IMR-90 (cell line): ENCODE measurements at regions not wholly inside any gene's neighbourhood (a gene's known extent, or its start where the extent isn't known, plus 50 kb on each side); places are given as distances from the start of the nearest gene placed in this dataset.

ENCODE experiments used
- ATAC-seq: fragments of 200-7000 bp; cut with Tn5 transposase; 2 replicates; pipeline ENCODE4 v1.9.1; 2020; ENCODE audit warnings: low read depth, mild to moderate bottlenecking, moderate library complexity
- BruUV-seq: library from RNA; stranded (reverse); fragments of 400-500 nt; replicated peaks from 2 replicates; lab custom pipeline; 2021; lab: Mats Ljungman, UMichigan
- CTCF ChIA-PET: fragments of 300-600 bp; formaldehyde crosslinking; extraction: SDS; loops from one replicate; lab custom pipeline; 2021; ENCODE audit warnings: antibody characterized with exemption; lab: Yijun Ruan, JAX
- POLR2A ChIA-PET: fragments of 300-600 bp; sonication (Branson Sonifier 250); formaldehyde crosslinking; loops from one replicate; lab custom pipeline; 2022; ENCODE audit warnings: antibody characterized with exemption; ENCODE audit not compliant: unreplicated experiment; lab: Charles Lee
- DNase-seq: peaks from one replicate; pipeline ENCODE4 v3.0.0; 2013
- H2AFZ ChIP-seq: replicated peaks from 2 replicates; pipeline ENCODE3; 2013; ENCODE audit warnings: low read length, mild to moderate bottlenecking; ENCODE audit not compliant: poor library complexity
- H2AK5ac ChIP-seq: 2 replicates; pipeline ENCODE4 v1.6.1; 2013; ENCODE audit warnings: low read depth, low read length, inconsistent platforms
- H2AK9ac ChIP-seq: replicated peaks from 2 replicates; pipeline ENCODE3; 2013; ENCODE audit warnings: mild to moderate bottlenecking, low read depth, low read length, moderate library complexity; ENCODE audit not compliant: poor library complexity
- H2BK120ac ChIP-seq: 2 replicates; pipeline ENCODE4 v1.6.1; 2013; ENCODE audit warnings: low read depth, low read length, inconsistent platforms
- H2BK15ac ChIP-seq: 3 replicates; pipeline ENCODE4 v1.6.1; 2013; ENCODE audit warnings: low read depth, low read length, inconsistent platforms
- H2BK20ac ChIP-seq: 2 replicates; pipeline ENCODE4 v1.6.1; 2013; ENCODE audit warnings: low read depth, mild to moderate bottlenecking, inconsistent platforms, low read length, moderate library complexity
- H2BK5ac ChIP-seq: 2 replicates; pipeline ENCODE4 v1.6.1; 2013; ENCODE audit warnings: mild to moderate bottlenecking, low read depth, low read length, inconsistent platforms; ENCODE audit not compliant: poor library complexity, severe bottlenecking
- H3K14ac ChIP-seq: replicated peaks from 2 replicates; pipeline ENCODE4 v1.6.1; 2013; ENCODE audit warnings: low read depth, low read length, inconsistent platforms
- H3K18ac ChIP-seq: 2 replicates; pipeline ENCODE4 v1.6.1; 2013; ENCODE audit warnings: low read depth, low read length, control low read depth
- H3K23ac ChIP-seq: 2 replicates; pipeline ENCODE4 v1.6.1; 2013; ENCODE audit warnings: low read depth, low read length, inconsistent platforms
- H3K27ac ChIP-seq: 2 replicates; pipeline ENCODE4 v1.5.1; 2013; ENCODE audit warnings: mild to moderate bottlenecking, control low read depth, low read length; ENCODE audit not compliant: insufficient read depth
- H3K27me3 ChIP-seq: 2 replicates; pipeline ENCODE4 v1.6.1; 2013; ENCODE audit warnings: low read length; ENCODE audit not compliant: control insufficient read depth, insufficient read depth
- H3K36me3 ChIP-seq: 2 replicates; pipeline ENCODE4 v1.6.1; 2013; ENCODE audit warnings: low read length, mixed read lengths; ENCODE audit not compliant: control insufficient read depth, insufficient read depth
- H3K4ac ChIP-seq: 2 replicates; pipeline ENCODE4 v1.6.1; 2013; ENCODE audit warnings: low read depth, low read length, inconsistent platforms
- H3K4me1 ChIP-seq: 2 replicates; pipeline ENCODE4 v1.6.1; 2013; ENCODE audit warnings: low read length, mixed read lengths; ENCODE audit not compliant: control insufficient read depth, insufficient read depth
- H3K4me2 ChIP-seq: 2 replicates; pipeline ENCODE4 v1.6.1; 2013; ENCODE audit warnings: low read depth, mild to moderate bottlenecking, control low read depth, low read length, moderate library complexity
- H3K4me3 ChIP-seq: 2 replicates; pipeline ENCODE4 v1.5.1; 2013; ENCODE audit warnings: low read depth, mild to moderate bottlenecking, control low read depth, low read length, moderate library complexity; ENCODE audit not compliant: insufficient read depth
- H3K56ac ChIP-seq: 2 replicates; pipeline ENCODE4 v1.6.1; 2013; ENCODE audit warnings: low read length, inconsistent platforms; ENCODE audit not compliant: insufficient read depth; ENCODE audit errors: extremely low read depth
- H3K79me1 ChIP-seq, 2 experiments: 2 replicates each; pipeline ENCODE4 v1.6.1; 2013; ENCODE audit warnings: low read length in 2 of 2, inconsistent platforms in 1 of 2, low read depth in 1 of 2
- H3K9ac ChIP-seq: 2 replicates; pipeline ENCODE4 v1.6.1; 2013; ENCODE audit warnings: low read depth, low read length, control low read depth
- H3K9me1 ChIP-seq: 2 replicates; pipeline ENCODE4 v1.6.1; 2013; ENCODE audit warnings: low read length, inconsistent platforms; ENCODE audit not compliant: insufficient read depth
- H3K9me3 ChIP-seq: 2 replicates; pipeline ENCODE4 v1.6.1; 2013; ENCODE audit warnings: low read length; ENCODE audit not compliant: control insufficient read depth, insufficient read depth
- H4K20me1 ChIP-seq: 2 replicates; pipeline ENCODE4 v1.6.1; 2013; ENCODE audit warnings: low read length, inconsistent platforms; ENCODE audit not compliant: insufficient read depth
- H4K5ac ChIP-seq: 2 replicates; pipeline ENCODE4 v1.6.1; 2013; ENCODE audit warnings: mild to moderate bottlenecking, low read depth, low read length, control low read depth
- H4K8ac ChIP-seq, 2 experiments: 2 replicates each; pipeline ENCODE4 v1.6.1; 2013; ENCODE audit warnings: low read depth in 2 of 2, low read length in 2 of 2, control low read depth in 1 of 2, inconsistent platforms in 1 of 2
- H4K91ac ChIP-seq: 2 replicates; pipeline ENCODE4 v1.6.1; 2013; ENCODE audit warnings: low read depth, low read length, inconsistent platforms; ENCODE audit not compliant: insufficient read depth
- BHLHE40 ChIP-seq: fragments of 150-350 bp; IDR thresholded peaks from 2 replicates; pipeline ENCODE4 v1.6.1; 2016; ENCODE audit warnings: mild to moderate bottlenecking, low read depth, low read length
- CEBPB ChIP-seq: IDR thresholded peaks from 2 replicates; pipeline ENCODE4 v1.6.1; 2012; ENCODE audit warnings: low read depth, low read length, improper control_type of control experiment
- CTCF ChIP-seq: conservative IDR thresholded peaks from 2 replicates; pipeline ENCODE4 v1.5.1; 2012; ENCODE audit warnings: mild to moderate bottlenecking, low read depth, low read length, improper control_type of control experiment
- FOS ChIP-seq: fragments of 150-350 bp; IDR thresholded peaks from 2 replicates; pipeline ENCODE4 v1.6.1; 2016; ENCODE audit warnings: low read depth, low read length
- MAZ ChIP-seq: IDR thresholded peaks from 2 replicates; pipeline ENCODE4 v1.6.1; 2012; ENCODE audit warnings: low read depth, mild to moderate bottlenecking, low read length, improper control_type of control experiment, moderate library complexity, borderline replicate concordance
- MXI1 ChIP-seq: IDR thresholded peaks from 2 replicates; pipeline ENCODE4 v1.6.1; 2012; ENCODE audit warnings: low read depth, mild to moderate bottlenecking, low read length, moderate library complexity, borderline replicate concordance
- NFE2L2 ChIP-seq: fragments of 150-350 bp; IDR thresholded peaks from 2 replicates; pipeline ENCODE4 v1.6.1; 2016; ENCODE audit warnings: low read depth, mild to moderate bottlenecking, low read length
- POLR2A ChIP-seq: IDR thresholded peaks from 2 replicates; pipeline ENCODE4 v1.6.1; 2012; ENCODE audit warnings: mild to moderate bottlenecking, low read depth, low read length
- RFX5 ChIP-seq: IDR thresholded peaks from 2 replicates; pipeline ENCODE4 v1.8.0; 2012; ENCODE audit warnings: low read depth, mild to moderate bottlenecking, low read length, moderate library complexity
- SMC3 ChIP-seq: fragments of 150-350 bp; IDR thresholded peaks from 2 replicates; pipeline ENCODE4 v1.6.1; 2016; ENCODE audit warnings: low read depth, mild to moderate bottlenecking, antibody characterized with exemption, low read length, moderate library complexity
- WGBS, 2 experiments: methylation state at CpG; one replicate each; pipeline versions ENCODE4 v1.1.5 to v1.1.7; 2013; ENCODE audit warnings: missing lambda C conversion rate in 2 of 2; ENCODE audit not compliant: insufficient read length in 1 of 2; ENCODE audit errors: extremely low coverage in 2 of 2; 5-methylcytosine and 5-hydroxymethylcytosine counted together
- dilution Hi-C: fragments of 300-500 bp; cut with HindIII; formaldehyde crosslinking; loops from one replicate; pipeline ENCODE4 v1.14.3; 2018; ENCODE audit warnings: low sequenced_read_pairs; ENCODE audit not compliant: unreplicated experiment
- in situ Hi-C: fragments of 300-500 bp; cut with MboI; formaldehyde crosslinking; loops from 3 replicates; pipeline ENCODE4 v1.14.3; 2019; ENCODE audit warnings: low sequenced_read_pairs, inconsistent platforms, mixed read lengths
- intact Hi-C: fragments of 100-400 bp; cut with micrococcal nuclease; formaldehyde crosslinking; loops from 2 replicates; pipeline ENCODE4 v1.10.0; 2022

GRCh38 chrX:40962793-40963407 lies 122.3 kb upstream of the USP9X start:
- CTCF ChIA-PET: no interaction called here
- H2AK5ac ChIP-seq: no peak overlapping the region
- H3K4me1 ChIP-seq: no peaks in the 10 kb centered on the region; the same call in 1 of the 2 replicates
- H3K56ac ChIP-seq: no peak overlapping the region
- no peak overlapping the region for H3K4me3 ChIP-seq
- H2AFZ ChIP-seq: no peak overlapping the region
- no peak overlapping the region for H4K91ac ChIP-seq
- no peak overlapping the region for H3K23ac ChIP-seq
- in situ Hi-C loops (no loop called here), intact Hi-C loops (no loop called here), dilution Hi-C loops (no loop called here)
- no peak overlapping the region for H4K8ac ChIP-seq
- H3K4me2 ChIP-seq: no peak overlapping the region
- no peaks in the 10 kb centered on the region for H3K9me1 ChIP-seq
- H3K27me3 ChIP-seq: peaks cover 1% of the 10 kb centered on the region; the same call in 1 of the 2 replicates
- H3K9me3 ChIP-seq: peaks cover 1% of the 10 kb centered on the region; the same call in 1 of the 2 replicates
- WGBS, 2 experiments: no CpG with 5 or more reads among the region's 12 CpGs
- no peak overlapping the region for H3K14ac ChIP-seq
- H2BK20ac ChIP-seq: no peak overlapping the region
- H4K5ac ChIP-seq: no peak overlapping the region
- H2BK5ac ChIP-seq: no peak overlapping the region
- H3K18ac ChIP-seq: no peak overlapping the region
- ATAC-seq: no peak
- no peak overlapping the region for H2AK9ac ChIP-seq
- no peak overlapping the region for H3K27ac ChIP-seq
- no peaks in the 10 kb centered on the region for H4K20me1 ChIP-seq
- POLR2A ChIA-PET: no interaction called here
- H3K36me3 ChIP-seq: no peaks in the 10 kb centered on the region
- TF ChIP-seq MAZ (no peak), POLR2A (no peak), SMC3 (no peak), CTCF (no peak), FOS (no peak), MXI1 (no peak), RFX5 (no peak), CEBPB (no peak), NFE2L2 (no peak), BHLHE40 (no peak)
- no peaks in the 10 kb centered on the region for H3K79me1 ChIP-seq
- no peak overlapping the region for H3K9ac ChIP-seq
- BruUV-seq: no TSS peak
- DNase-seq: no peak
- no peak overlapping the region for H3K4ac ChIP-seq
- H2BK15ac ChIP-seq: no peak overlapping the region
- no peak overlapping the region for H2BK120ac ChIP-seq
